ENCODE measurements at regions not wholly inside any gene's neighbourhood (a gene's known extent, or its start where the extent isn't known, plus 50 kb on each side); places are given as distances from the start of the nearest gene placed in this dataset.

- Histone ChIP-seq H3K36me3 (no peaks in the 10 kb centered on the region), H3K4me1 (no peaks in the 10 kb centered on the region), H3K4me3 (no peak overlapping the region), H3K27ac (no peak overlapping the region), H3K27me3 (no peaks in the 10 kb centered on the region), H3K9me3 (no peaks in the 10 kb centered on the region)
- DNase-seq = no peak
- no peak for TF ChIP-seq POLR2A (IDR thresholded peaks at IDR 0.05)
- TF ChIP-seq, protein P1, sequence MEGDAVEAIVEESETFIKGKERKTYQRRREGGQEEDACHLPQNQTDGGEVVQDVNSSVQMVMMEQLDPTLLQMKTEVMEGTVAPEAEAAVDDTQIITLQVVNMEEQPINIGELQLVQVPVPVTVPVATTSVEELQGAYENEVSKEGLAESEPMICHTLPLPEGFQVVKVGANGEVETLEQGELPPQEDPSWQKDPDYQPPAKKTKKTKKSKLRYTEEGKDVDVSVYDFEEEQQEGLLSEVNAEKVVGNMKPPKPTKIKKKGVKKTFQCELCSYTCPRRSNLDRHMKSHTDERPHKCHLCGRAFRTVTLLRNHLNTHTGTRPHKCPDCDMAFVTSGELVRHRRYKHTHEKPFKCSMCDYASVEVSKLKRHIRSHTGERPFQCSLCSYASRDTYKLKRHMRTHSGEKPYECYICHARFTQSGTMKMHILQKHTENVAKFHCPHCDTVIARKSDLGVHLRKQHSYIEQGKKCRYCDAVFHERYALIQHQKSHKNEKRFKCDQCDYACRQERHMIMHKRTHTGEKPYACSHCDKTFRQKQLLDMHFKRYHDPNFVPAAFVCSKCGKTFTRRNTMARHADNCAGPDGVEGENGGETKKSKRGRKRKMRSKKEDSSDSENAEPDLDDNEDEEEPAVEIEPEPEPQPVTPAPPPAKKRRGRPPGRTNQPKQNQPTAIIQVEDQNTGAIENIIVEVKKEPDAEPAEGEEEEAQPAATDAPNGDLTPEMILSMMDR (IDR thresholded peaks at IDR 0.05) = no peak
These were observed 604.8 kb upstream of the ADAMTS5 start for GRCh38 chr21:27571706-27572105.

- H3K27me3 ChIP-seq = no peaks in the 10 kb centered on the region
- peak in 1 of 3 donors; percentile 61 for DNase-seq
- no peaks in the 10 kb centered on the region for H3K9me3 ChIP-seq
- TF ChIP-seq POLR2A (IDR thresholded peaks at IDR 0.05) = no peak
- TF ChIP-seq, protein P1 (IDR thresholded peaks at IDR 0.05) = no peak
- peak overlapping the region in 2 of 4 donors; percentile 47 to 51 for H3K27ac ChIP-seq
- no peaks in the 10 kb centered on the region for H3K4me1 ChIP-seq
- H3K4me3 ChIP-seq = no peak overlapping the region
- H3K36me3 ChIP-seq = no peaks in the 10 kb centered on the region
These were observed 603.5 kb upstream of the ADAMTS5 start for GRCh38 chr21:27570306-27570868.

- H3K36me3 ChIP-seq = no peaks in the 10 kb centered on the region
- H3K4me1 ChIP-seq = no peaks in the 10 kb centered on the region
- no peaks in the 10 kb centered on the region for H3K9me3 ChIP-seq
- no peak for TF ChIP-seq POLR2A (IDR thresholded peaks at IDR 0.05)
- TF ChIP-seq, protein P1 (IDR thresholded peaks at IDR 0.05) = no peak
- no peak for DNase-seq
- H3K27me3 ChIP-seq = no peaks in the 10 kb centered on the region
- no peak overlapping the region for H3K4me3 ChIP-seq
- H3K27ac ChIP-seq = peak overlapping the region in 2 of 4 donors; percentile 47 to 51
These were observed 602.9 kb upstream of the ADAMTS5 start for GRCh38 chr21:27569831-27570230.

- H3K9me3 ChIP-seq = no peaks in the 10 kb centered on the region
- no peaks in the 10 kb centered on the region for H3K4me1 ChIP-seq
- no peak overlapping the region for H3K4me3 ChIP-seq
- no peaks in the 10 kb centered on the region for H3K36me3 ChIP-seq
- H3K27ac ChIP-seq = no peak overlapping the region
- no peak for TF ChIP-seq POLR2A (IDR thresholded peaks at IDR 0.05)
- TF ChIP-seq, protein P1 (IDR thresholded peaks at IDR 0.05) = no peak
- no peaks in the 10 kb centered on the region for H3K27me3 ChIP-seq
- no peak for DNase-seq
These were observed 602.2 kb upstream of the ADAMTS5 start for GRCh38 chr21:27569091-27569490.

DNA sequence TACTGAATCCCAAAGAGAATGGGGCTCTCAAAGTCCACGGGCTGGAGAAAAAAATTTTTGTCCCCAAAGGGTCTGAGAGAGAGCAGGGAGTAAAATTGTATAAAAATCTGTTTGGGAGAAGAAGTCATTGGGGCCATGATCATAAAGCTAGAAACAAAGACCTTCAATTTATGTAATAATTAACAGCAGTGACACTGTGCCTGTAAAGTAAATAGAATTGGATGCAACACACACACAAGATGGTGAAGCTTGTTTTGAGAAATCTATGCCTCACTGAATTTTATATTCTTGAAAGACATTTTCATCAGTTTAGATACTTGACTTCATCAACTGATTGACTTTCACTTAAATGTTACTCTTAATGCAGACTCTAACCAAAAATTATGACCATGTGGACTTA, 600.5 kb upstream of the ADAMTS5 start:
- Histone ChIP-seq H3K36me3 (no peaks in the 10 kb centered on the region), H3K4me1 (no peaks in the 10 kb centered on the region), H3K27ac (no peak overlapping the region), H3K27me3 (no peaks in the 10 kb centered on the region), H3K4me3 (no peak overlapping the region), H3K9me3 (no peaks in the 10 kb centered on the region)
- DNase-seq = no peak
- TF ChIP-seq POLR2A (IDR thresholded peaks at IDR 0.05) = no peak
- TF ChIP-seq, protein P1 (IDR thresholded peaks at IDR 0.05) = no peak

- H3K9me3 ChIP-seq = no peaks in the 10 kb centered on the region
- no peak overlapping the region for H3K27ac ChIP-seq
- no peaks in the 10 kb centered on the region for H3K27me3 ChIP-seq
- DNase-seq = no peak
- H3K36me3 ChIP-seq = no peaks in the 10 kb centered on the region
- TF ChIP-seq POLR2A (IDR thresholded peaks at IDR 0.05) = no peak
- TF ChIP-seq, protein P1 (IDR thresholded peaks at IDR 0.05) = no peak
- H3K4me1 ChIP-seq = no peaks in the 10 kb centered on the region
- no peak overlapping the region for H3K4me3 ChIP-seq
These were observed 599.6 kb upstream of the ADAMTS5 start for GRCh38 chr21:27566521-27566920.
